Gastroesophageal sphincter (tissue), 3 donors: ENCODE measurements at regions not wholly inside any gene's neighbourhood (a gene's known extent, or its start where the extent isn't known, plus 50 kb on each side); places are given as distances from the start of the nearest gene placed in this dataset.

Source experiments
- POLR2A ChIP-seq, 2 donors: fragments of 450-650 bp; IDR thresholded peaks; one replicate each; pipeline ENCODE4 v1.6.1; 2017; ENCODE audit warnings: antibody characterized with exemption in 2 of 2, mild to moderate bottlenecking in 2 of 2, moderate library complexity in 1 of 2
- POLR2AphosphoS5 ChIP-seq: sonication (generic); formaldehyde crosslinking; IDR thresholded peaks from one replicate; pipeline ENCODE4 v1.6.1; 2017; ENCODE audit warnings: antibody characterized with exemption
- TF ChIP-seq, protein P1 (sequence below), 4 experiments: fragments of 200-600 bp in 2 of 4; fragments of 450-650 bp in 2 of 4; sonication (generic) in 1 of 4; IDR thresholded peaks; one replicate each; pipeline ENCODE4 v1.5.1; 2017 to 2019; ENCODE audit warnings: antibody characterized with exemption in 4 of 4, mild to moderate bottlenecking in 2 of 4, moderate library complexity in 2 of 4

DNA sequence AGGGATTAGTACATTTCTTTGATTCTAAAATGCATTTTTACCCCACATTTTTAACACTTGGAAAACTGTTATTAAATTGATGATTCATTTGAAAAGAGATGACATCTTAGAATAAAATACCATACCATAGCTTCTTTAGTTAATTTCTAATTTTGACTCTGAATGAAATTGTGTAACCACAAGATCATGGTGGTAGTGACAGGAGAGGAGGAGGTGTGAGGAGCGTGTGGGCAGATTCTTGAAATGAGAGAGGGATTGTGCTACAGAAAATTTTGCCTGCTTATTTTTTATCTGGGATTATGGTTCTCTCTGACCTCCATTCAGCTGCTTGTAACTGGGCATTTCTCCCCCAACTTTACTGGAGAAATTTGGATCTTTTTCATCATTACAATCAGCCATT lies 173.3 kb upstream of the CLINT1 start:
- no peak for TF ChIP-seq POLR2AphosphoS5
- TF ChIP-seq, protein P1, sequence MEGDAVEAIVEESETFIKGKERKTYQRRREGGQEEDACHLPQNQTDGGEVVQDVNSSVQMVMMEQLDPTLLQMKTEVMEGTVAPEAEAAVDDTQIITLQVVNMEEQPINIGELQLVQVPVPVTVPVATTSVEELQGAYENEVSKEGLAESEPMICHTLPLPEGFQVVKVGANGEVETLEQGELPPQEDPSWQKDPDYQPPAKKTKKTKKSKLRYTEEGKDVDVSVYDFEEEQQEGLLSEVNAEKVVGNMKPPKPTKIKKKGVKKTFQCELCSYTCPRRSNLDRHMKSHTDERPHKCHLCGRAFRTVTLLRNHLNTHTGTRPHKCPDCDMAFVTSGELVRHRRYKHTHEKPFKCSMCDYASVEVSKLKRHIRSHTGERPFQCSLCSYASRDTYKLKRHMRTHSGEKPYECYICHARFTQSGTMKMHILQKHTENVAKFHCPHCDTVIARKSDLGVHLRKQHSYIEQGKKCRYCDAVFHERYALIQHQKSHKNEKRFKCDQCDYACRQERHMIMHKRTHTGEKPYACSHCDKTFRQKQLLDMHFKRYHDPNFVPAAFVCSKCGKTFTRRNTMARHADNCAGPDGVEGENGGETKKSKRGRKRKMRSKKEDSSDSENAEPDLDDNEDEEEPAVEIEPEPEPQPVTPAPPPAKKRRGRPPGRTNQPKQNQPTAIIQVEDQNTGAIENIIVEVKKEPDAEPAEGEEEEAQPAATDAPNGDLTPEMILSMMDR (IDR thresholded peaks at IDR 0.05) = no peak
- TF ChIP-seq POLR2A (IDR thresholded peaks at IDR 0.05) = no peak
